H1 (cell line): ENCODE measurements at regions not wholly inside any gene's neighbourhood (a gene's known extent, or its start where the extent isn't known, plus 50 kb on each side); places are given as distances from the start of the nearest gene placed in this dataset.

Source experiments
- ATF2 ChIP-seq: IDR thresholded peaks from 2 replicates; pipeline ENCODE4 v1.6.1; 2012; ENCODE audit warnings: low read length, inconsistent platforms
- ATF3 ChIP-seq: IDR thresholded peaks from 2 replicates; pipeline ENCODE4 v1.6.1; 2011; ENCODE audit warnings: low read depth, mild to moderate bottlenecking, low read length; ENCODE audit not compliant: insufficient read depth
- CBX8 ChIP-seq: fragments of 300-800, 300-1000 bp; sonication (generic); IDR thresholded peaks from 2 replicates; pipeline ENCODE4 v1.7.1; 2016; ENCODE audit warnings: low read depth, low read length, borderline replicate concordance
- CTCF ChIP-seq, 3 experiments: IDR thresholded peaks; 1 replicate in 2 of 3; 2 replicates in 1 of 3; pipeline versions ENCODE4 v1.5.1 to v1.6.1; 2011; ENCODE audit warnings: low read length in 3 of 3, mild to moderate bottlenecking in 3 of 3, inconsistent platforms in 2 of 3, low read depth in 1 of 3, moderate library complexity in 1 of 3; ENCODE audit not compliant: insufficient read depth in 1 of 3; ENCODE audit errors: control extremely low read depth in 1 of 3
- EGR1 ChIP-seq: IDR thresholded peaks from 2 replicates; pipeline ENCODE4 v1.6.1; 2011; ENCODE audit warnings: low read depth, low read length, borderline replicate concordance
- EZH2 ChIP-seq: fragments of 200-600 bp; sonication (generic); IDR thresholded peaks from 2 replicates; pipeline ENCODE4 v1.7.1; 2012; ENCODE audit warnings: low read depth, mild to moderate bottlenecking, moderate library complexity, low read length, inconsistent platforms; ENCODE audit not compliant: severe bottlenecking
- GABPA ChIP-seq: IDR thresholded peaks from 2 replicates; pipeline ENCODE4 v1.6.1; 2011; ENCODE audit warnings: mild to moderate bottlenecking, low read length, moderate library complexity, borderline replicate concordance; ENCODE audit not compliant: insufficient read depth
- JUN ChIP-seq: IDR thresholded peaks from 2 replicates; pipeline ENCODE4 v1.6.1; 2011; ENCODE audit warnings: low read depth, mild to moderate bottlenecking, improper control_type of control experiment, low read length
- POLR2A ChIP-seq, 2 experiments: IDR thresholded peaks; 1 replicate in 1 of 2; 2 replicates in 1 of 2; pipeline ENCODE4 v1.6.1; 2011; ENCODE audit warnings: low read depth in 2 of 2, low read length in 2 of 2, mild to moderate bottlenecking in 2 of 2; ENCODE audit errors: control extremely low read depth in 1 of 2
- POLR2AphosphoS5 ChIP-seq: IDR thresholded peaks from 2 replicates; pipeline ENCODE4 v1.6.1; 2011; ENCODE audit warnings: low read depth, low read length
- RAD21 ChIP-seq, 2 experiments: IDR thresholded peaks in 1 of 2; conservative IDR thresholded peaks in 1 of 2; 2 replicates each; pipeline ENCODE4 v1.6.1; 2011; ENCODE audit warnings: low read depth in 2 of 2, low read length in 2 of 2, improper control_type of control experiment in 1 of 2, inconsistent platforms in 1 of 2, mild to moderate bottlenecking in 1 of 2, moderate library complexity in 1 of 2
- SUZ12 ChIP-seq: fragments of 200-600 bp; sonication (generic); IDR thresholded peaks from 2 replicates; pipeline ENCODE4 v1.6.1; 2012; ENCODE audit warnings: mild to moderate bottlenecking, inconsistent platforms, low read length, moderate library complexity, mixed read lengths
- TAF1 ChIP-seq: IDR thresholded peaks from 2 replicates; pipeline ENCODE4 v1.6.1; 2011; ENCODE audit warnings: mild to moderate bottlenecking, low read depth, low read length
- ZNF274 ChIP-seq: IDR thresholded peaks from 2 replicates; pipeline ENCODE4 v1.7.0; 2012; ENCODE audit warnings: low read length, borderline replicate concordance; ENCODE audit errors: extremely low read depth

- no peak for TF ChIP-seq POLR2AphosphoS5
- TF ChIP-seq SUZ12, result no peak
- no peak for TF ChIP-seq CTCF (IDR thresholded peaks at IDR 0.05; ENCODE audit: control extremely low read depth in 1 of 3, insufficient read depth in 1 of 3, low read depth in 1 of 3, low read length in 3 of 3)
- TF ChIP-seq POLR2A (IDR thresholded peaks at IDR 0.05; ENCODE audit: control extremely low read depth in 1 of 2, low read depth in 2 of 2, low read length in 2 of 2), result no peak
- TF ChIP-seq ATF2, result no peak
- TF ChIP-seq GABPA, result no peak
- TF ChIP-seq EGR1, result no peak
- TF ChIP-seq ZNF274, result no peak
- no peak for TF ChIP-seq RAD21 (IDR thresholded peaks at IDR 0.05 in 1 of 2, conservative IDR thresholded peaks at IDR 0.05 in 1 of 2; ENCODE audit: low read depth in 2 of 2, low read length in 2 of 2)
- TF ChIP-seq EZH2, result no peak
- TF ChIP-seq TAF1, result no peak
- TF ChIP-seq JUN, result no peak
- TF ChIP-seq ATF3, result no peak
- no peak for TF ChIP-seq CBX8
Observed at GRCh38 chr7:63899691-63900393, 98.8 kb upstream of the ZNF722 start.
